Vagina (tissue), 2 donors: ENCODE measurements at regions not wholly inside any gene's neighbourhood (a gene's known extent, or its start where the extent isn't known, plus 50 kb on each side); places are given as distances from the start of the nearest gene placed in this dataset.

Source experiments
- DNase-seq, 2 donors: peaks; one replicate each; pipeline ENCODE4 v3.0.0-alpha.2; 2017; ENCODE audit errors: extremely low spot score in 2 of 2
- H3K27ac ChIP-seq: fragments of 200-600 bp; sonication (generic); one replicate; pipeline ENCODE4 v1.5.1; 2019
- H3K27me3 ChIP-seq: fragments of 200-600 bp; sonication (generic); one replicate; pipeline ENCODE4 v1.5.1; 2019
- H3K36me3 ChIP-seq, 2 donors: fragments of 200-600 bp; sonication (generic); one replicate each; pipeline ENCODE4 v1.5.1; 2017 to 2019
- H3K4me1 ChIP-seq: fragments of 200-600 bp; sonication (generic); one replicate; pipeline ENCODE4 v1.5.1; 2019
- H3K4me3 ChIP-seq, 2 donors: fragments of 200-600 bp; sonication (generic); 1 replicate in 1 of 2; 2 replicates in 1 of 2; pipeline ENCODE4 v1.5.1; 2016 to 2019
- H3K9me3 ChIP-seq: fragments of 200-600 bp; sonication (generic); one replicate; pipeline ENCODE4 v1.5.1; 2019
- CTCF ChIP-seq, 3 experiments: fragments of 450-650 bp in 2 of 3; fragments of 200-600 bp in 1 of 3; sonication (generic) in 1 of 3; IDR thresholded peaks; one replicate each; pipeline ENCODE4 v1.5.1; 2017 to 2019; ENCODE audit warnings: antibody characterized with exemption in 3 of 3, mild to moderate bottlenecking in 2 of 3, moderate library complexity in 2 of 3
- POLR2A ChIP-seq, 2 donors: fragments of 450-650 bp; IDR thresholded peaks; one replicate each; pipeline ENCODE4 v1.6.1; 2017; ENCODE audit warnings: antibody characterized with exemption in 2 of 2, mild to moderate bottlenecking in 2 of 2, moderate library complexity in 2 of 2
- POLR2AphosphoS5 ChIP-seq, 2 donors: sonication (generic); formaldehyde crosslinking; IDR thresholded peaks; one replicate each; pipeline ENCODE4 v1.9.0; 2017; ENCODE audit warnings: antibody characterized with exemption in 2 of 2, mild to moderate bottlenecking in 2 of 2, low read depth in 1 of 2; ENCODE audit not compliant: insufficient read depth in 1 of 2
- intact Hi-C: fragments of 100-400 bp; cut with DNase I; formaldehyde crosslinking; loops from one replicate; pipeline ENCODE4 v1.15.1; 2023

- no peak overlapping the region for H3K4me3 ChIP-seq
- no peak overlapping the region for H3K27ac ChIP-seq
- H3K9me3 ChIP-seq: no peaks in the 10 kb centered on the region
- intact Hi-C loops: loop anchor here (10.0 kb wide), 1 partner anchor 125 kb away; the partner anchor contains the start of gene ANKRD10
- H3K36me3 ChIP-seq: no peaks in the 10 kb centered on the region
- TF ChIP-seq POLR2AphosphoS5 (IDR thresholded peaks at IDR 0.05; ENCODE audit: insufficient read depth in 1 of 2, low read depth in 1 of 2): no peak
- no peak for TF ChIP-seq POLR2A (IDR thresholded peaks at IDR 0.05)
- no peak for TF ChIP-seq CTCF (IDR thresholded peaks at IDR 0.05)
- no peak for DNase-seq
- no peaks in the 10 kb centered on the region for H3K4me1 ChIP-seq
- H3K27me3 ChIP-seq: no peaks in the 10 kb centered on the region
Observed at GRCh38 chr13:111039735-111040134, 75.4 kb upstream of the ARHGEF7 start.

DNA sequence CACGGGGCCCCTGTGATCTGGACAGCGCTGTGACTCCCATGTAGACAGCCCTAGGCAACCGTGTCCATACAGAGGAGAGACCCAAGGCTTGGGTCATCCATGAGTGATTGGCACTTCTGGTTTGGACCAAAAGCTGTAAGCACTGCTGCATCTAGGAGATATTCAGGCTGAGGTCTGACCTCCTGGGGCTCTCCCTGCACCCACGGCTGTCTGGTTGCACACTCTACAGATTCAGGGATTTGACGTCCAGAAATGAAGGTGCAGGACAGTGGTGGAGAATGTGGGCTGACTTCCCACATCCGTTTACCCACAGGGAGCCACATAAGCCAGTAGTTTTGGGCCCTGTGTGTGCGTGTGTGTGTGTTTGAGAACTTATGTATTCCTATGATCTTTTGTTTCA is 76.2 kb upstream of the ARHGEF7 start:
- no peaks in the 10 kb centered on the region for H3K4me1 ChIP-seq
- H3K27me3 ChIP-seq: no peaks in the 10 kb centered on the region
- H3K27ac ChIP-seq: no peak overlapping the region
- intact Hi-C loops: no loop called here
- H3K36me3 ChIP-seq: no peaks in the 10 kb centered on the region
- H3K4me3 ChIP-seq: no peak overlapping the region
- H3K9me3 ChIP-seq: no peaks in the 10 kb centered on the region
- TF ChIP-seq CTCF (IDR thresholded peaks at IDR 0.05): no peak
- DNase-seq: no peak

DNA sequence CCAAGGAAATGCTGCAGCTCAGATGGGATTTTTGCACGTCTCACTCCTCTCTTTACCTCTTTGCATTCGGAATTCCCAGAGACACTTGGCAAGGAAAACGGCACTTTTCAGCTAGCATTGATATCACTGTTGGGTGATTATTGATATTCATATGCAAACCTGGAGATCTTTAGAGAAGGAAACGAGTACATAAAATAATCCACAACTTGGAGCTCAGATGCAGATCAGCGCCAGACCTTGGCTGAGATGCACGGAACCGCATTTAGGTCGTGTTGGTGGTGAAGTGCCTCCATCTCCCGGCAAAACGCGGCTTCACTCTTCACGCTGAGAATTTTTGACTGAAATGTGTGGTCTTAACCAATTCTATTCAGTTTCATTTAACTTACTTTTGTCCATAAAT is 77.2 kb upstream of the ARHGEF7 start:
- intact Hi-C loops: no loop called here

GRCh38 chr13:111036665-111037064 is 78.4 kb upstream of the ARHGEF7 start:
- Histone ChIP-seq H3K4me1 (peaks cover 6% of the 10 kb centered on the region), H3K27me3 (no peaks in the 10 kb centered on the region), H3K9me3 (no peaks in the 10 kb centered on the region), H3K4me3 (no peak overlapping the region), H3K36me3 (no peaks in the 10 kb centered on the region), H3K27ac (no peak overlapping the region)
- no peak for DNase-seq
- TF ChIP-seq POLR2AphosphoS5 (IDR thresholded peaks at IDR 0.05; ENCODE audit: insufficient read depth in 1 of 2, low read depth in 1 of 2) (no peak), CTCF (IDR thresholded peaks at IDR 0.05) (no peak), POLR2A (IDR thresholded peaks at IDR 0.05) (no peak)
- intact Hi-C loops: no loop called here

More for the DNA sequence above, 77.2 kb upstream of the ARHGEF7 start:
- no peak for DNase-seq
- TF ChIP-seq POLR2A (IDR thresholded peaks at IDR 0.05) (no peak), POLR2AphosphoS5 (IDR thresholded peaks at IDR 0.05; ENCODE audit: insufficient read depth in 1 of 2, low read depth in 1 of 2) (no peak), CTCF (IDR thresholded peaks at IDR 0.05) (no peak)
- no peak overlapping the region for H3K4me3 ChIP-seq
- H3K9me3 ChIP-seq: no peaks in the 10 kb centered on the region
- H3K4me1 ChIP-seq: no peaks in the 10 kb centered on the region
- no peaks in the 10 kb centered on the region for H3K27me3 ChIP-seq
- H3K36me3 ChIP-seq: no peaks in the 10 kb centered on the region
- H3K27ac ChIP-seq: no peak overlapping the region

DNA sequence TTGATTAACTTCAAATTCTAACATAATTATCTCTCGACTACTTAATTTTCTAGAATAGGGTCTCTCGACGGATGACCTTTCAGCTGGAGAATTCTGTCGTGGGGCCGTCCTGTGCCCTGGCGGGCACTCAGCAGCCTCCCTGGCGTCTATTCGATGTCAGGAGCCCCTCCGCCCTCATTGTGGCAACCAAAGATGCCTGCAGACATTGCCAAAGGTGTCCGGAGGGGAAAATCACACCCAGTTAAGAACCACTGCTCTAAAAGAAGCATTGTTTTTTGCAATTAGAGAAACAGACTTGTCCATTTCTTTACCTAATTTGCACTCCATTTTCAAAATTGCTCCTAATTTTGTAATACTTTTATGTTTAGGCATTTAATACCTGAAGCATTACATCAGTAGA is 79.2 kb upstream of the ARHGEF7 start:
- TF ChIP-seq POLR2A (IDR thresholded peaks at IDR 0.05) (no peak), CTCF (IDR thresholded peaks at IDR 0.05) (no peak), POLR2AphosphoS5 (IDR thresholded peaks at IDR 0.05; ENCODE audit: insufficient read depth in 1 of 2, low read depth in 1 of 2) (no peak)
- Histone ChIP-seq H3K27ac (no peak overlapping the region), H3K36me3 (no peaks in the 10 kb centered on the region), H3K4me3 (no peak overlapping the region), H3K27me3 (no peaks in the 10 kb centered on the region), H3K9me3 (no peaks in the 10 kb centered on the region), H3K4me1 (peaks cover 12% of the 10 kb centered on the region)
- DNase-seq: no peak
- intact Hi-C loops: no loop called here
